MM.1S (cell line): ENCODE measurements at regions not wholly inside any gene's neighbourhood (a gene's known extent, or its start where the extent isn't known, plus 50 kb on each side); places are given as distances from the start of the nearest gene placed in this dataset.

Experiments
- DNase-seq: peaks from one replicate; pipeline ENCODE4 v3.0.0-alpha.2; 2015
- H2AFZ ChIP-seq: fragments of 300-600 bp; sonication (generic); 2 replicates; pipeline ENCODE4 v1.6.0; 2016; ENCODE audit warnings: antibody characterized with exemption, low read length
- H3F3A ChIP-seq: fragments of 300-600 bp; sonication (generic); 2 replicates; pipeline ENCODE4 v1.6.1; 2016; ENCODE audit warnings: mild to moderate bottlenecking, antibody characterized with exemption, low read length, moderate library complexity, mixed read lengths; ENCODE audit not compliant: insufficient read depth
- H3K27ac ChIP-seq: fragments of 300-600 bp; sonication (generic); 2 replicates; pipeline ENCODE4 v1.5.1; 2016; ENCODE audit warnings: mild to moderate bottlenecking, low read length
- H3K27me3 ChIP-seq: fragments of 300-600 bp; sonication (generic); replicated peaks from 2 replicates; pipeline ENCODE4 v1.6.0; 2016; ENCODE audit warnings: low read length; ENCODE audit not compliant: insufficient read depth
- H3K36me3 ChIP-seq: fragments of 300-600 bp; sonication (generic); replicated peaks from 2 replicates; pipeline ENCODE4 v1.6.1; 2016; ENCODE audit warnings: mild to moderate bottlenecking, low read length, mixed read lengths; ENCODE audit not compliant: insufficient read depth
- H3K4me1 ChIP-seq: fragments of 300-600 bp; sonication (generic); 2 replicates; pipeline ENCODE4 v1.6.1; 2016; ENCODE audit warnings: low read length, mixed read lengths
- H3K4me2 ChIP-seq: fragments of 300-600 bp; sonication (generic); 2 replicates; pipeline ENCODE4 v1.6.0; 2016; ENCODE audit warnings: low read depth, low read length
- H3K4me3 ChIP-seq: fragments of 300-600 bp; sonication (generic); 2 replicates; pipeline ENCODE4 v1.5.1; 2016; ENCODE audit warnings: low read length, mixed read lengths
- H3K79me2 ChIP-seq: fragments of 300-600 bp; sonication (generic); 2 replicates; pipeline ENCODE4 v1.6.1; 2016; ENCODE audit warnings: mixed run types, low read length, mixed read lengths
- H3K9ac ChIP-seq: fragments of 300-600 bp; sonication (generic); 2 replicates; pipeline ENCODE4 v1.6.1; 2016; ENCODE audit warnings: low read length, mixed read lengths
- H3K9me2 ChIP-seq: fragments of 300-600 bp; sonication (generic); replicated peaks from 2 replicates; pipeline ENCODE4 v1.6.1; 2016; ENCODE audit warnings: mild to moderate bottlenecking, low read length, mixed read lengths; ENCODE audit not compliant: insufficient read depth
- H3K9me3 ChIP-seq: fragments of 300-600 bp; sonication (generic); replicated peaks from 2 replicates; pipeline ENCODE4 v1.6.1; 2016; ENCODE audit warnings: mild to moderate bottlenecking, low read length, mixed read lengths; ENCODE audit not compliant: insufficient read depth
- H4K20me1 ChIP-seq: fragments of 300-600 bp; sonication (generic); 2 replicates; pipeline ENCODE4 v1.6.1; 2016; ENCODE audit warnings: mild to moderate bottlenecking, low read length, moderate library complexity, mixed read lengths; ENCODE audit not compliant: insufficient read depth
- CTCF ChIP-seq: fragments of 300-600 bp; sonication (generic); IDR thresholded peaks from 2 replicates; pipeline ENCODE4 v1.5.1; 2016; ENCODE audit warnings: antibody characterized with exemption, low read length, mixed read lengths
- EZH2 ChIP-seq: fragments of 300-600 bp; sonication (generic); optimal IDR thresholded peaks from 2 replicates; pipeline ENCODE3; 2017; ENCODE audit warnings: low read depth, mild to moderate bottlenecking, antibody characterized with exemption, low read length, mixed read lengths
- EZH2phosphoT487 ChIP-seq: fragments of 300-600 bp; sonication (generic); IDR thresholded peaks from 2 replicates; pipeline ENCODE4 v1.6.1; 2018; ENCODE audit warnings: antibody characterized with exemption, low read length

GRCh38 chr16:80002261-80002660 is 401.7 kb upstream of the MAF start:
- no peak overlapping the region for H3K9ac ChIP-seq
- no peaks in the 10 kb centered on the region for H3K9me2 ChIP-seq
- H4K20me1 ChIP-seq: no peaks in the 10 kb centered on the region
- no peak overlapping the region for H3K4me3 ChIP-seq
- no peaks in the 10 kb centered on the region for H3K9me3 ChIP-seq
- no peak overlapping the region for H3K27ac ChIP-seq
- peaks cover 9% of the 10 kb centered on the region; the same call in 1 of the 2 replicates for H3K4me1 ChIP-seq
- no peak overlapping the region for H3K4me2 ChIP-seq
- H3K27me3 ChIP-seq: no peaks in the 10 kb centered on the region
- no peak for DNase-seq
- no peak overlapping the region for H2AFZ ChIP-seq
- H3K36me3 ChIP-seq: no peaks in the 10 kb centered on the region
- no peak for TF ChIP-seq CTCF
- TF ChIP-seq EZH2: no peak
- TF ChIP-seq EZH2phosphoT487: no peak
- peaks cover 8% of the 10 kb centered on the region for H3F3A ChIP-seq
- no peaks in the 10 kb centered on the region for H3K79me2 ChIP-seq

GRCh38 chr16:79998143-79998542 is 397.6 kb upstream of the MAF start:
- H2AFZ ChIP-seq: no peak overlapping the region
- peak overlapping the region; percentile 45; the same call in 1 of the 2 replicates for H3K27ac ChIP-seq
- peak overlapping the region; percentile 41 for H3K4me2 ChIP-seq

GRCh38 chr16:79997257-79997656 is 396.7 kb upstream of the MAF start:
- Histone ChIP-seq H2AFZ (no peak overlapping the region), H3K27me3 (no peaks in the 10 kb centered on the region), H3K9me3 (no peaks in the 10 kb centered on the region), H3K4me2 (no peak overlapping the region), H4K20me1 (no peaks in the 10 kb centered on the region), H3K27ac (no peak overlapping the region), H3K36me3 (no peaks in the 10 kb centered on the region), H3F3A (peaks cover 8% of the 10 kb centered on the region), H3K9ac (no peak overlapping the region), H3K9me2 (no peaks in the 10 kb centered on the region), H3K4me1 (peaks cover 9% of the 10 kb centered on the region; the same call in 1 of the 2 replicates), H3K4me3 (no peak overlapping the region), H3K79me2 (no peaks in the 10 kb centered on the region)
- no peak for DNase-seq
- TF ChIP-seq EZH2 (no peak), EZH2phosphoT487 (no peak), CTCF (peak; percentile 10; the same call in 1 of the 2 replicates)

More at GRCh38 chr16:79998143-79998542, 397.6 kb upstream of the MAF start:
- Histone ChIP-seq H3K4me1 (peaks cover 9% of the 10 kb centered on the region; the same call in 1 of the 2 replicates), H3K36me3 (no peaks in the 10 kb centered on the region), H3K27me3 (no peaks in the 10 kb centered on the region), H3F3A (peaks cover 8% of the 10 kb centered on the region), H3K79me2 (no peaks in the 10 kb centered on the region), H3K9me3 (no peaks in the 10 kb centered on the region), H4K20me1 (no peaks in the 10 kb centered on the region), H3K9me2 (no peaks in the 10 kb centered on the region), H3K9ac (no peak overlapping the region), H3K4me3 (no peak overlapping the region)
- DNase-seq: no peak
- TF ChIP-seq CTCF: no peak
- TF ChIP-seq EZH2: no peak
- TF ChIP-seq EZH2phosphoT487: no peak
